Adrenal gland (tissue), 9 donors: ENCODE measurements at regions not wholly inside any gene's neighbourhood (a gene's known extent, or its start where the extent isn't known, plus 50 kb on each side); places are given as distances from the start of the nearest gene placed in this dataset.

Experiments used
- DNase-seq, 7 donors: peaks; one replicate each; pipeline ENCODE4 v3.0.0-alpha.2; 2019 to 2020
- H3K27ac ChIP-seq, 5 donors: fragments of 200-600 bp; sonication (generic) in 4 of 5; 1 replicate in 3 of 5; 2 replicates in 2 of 5; pipeline versions ENCODE4 v1.5.1 to v1.8.0; 2016 to 2020; ENCODE audit warnings: mild to moderate bottlenecking in 1 of 5
- H3K27me3 ChIP-seq: fragments of 200-600 bp; 2 replicates; pipeline ENCODE4 v1.8.0; 2021
- H3K36me3 ChIP-seq, 2 donors: fragments of 200-600 bp; replicated peaks in 1 of 2; 1 replicate in 1 of 2; 2 replicates in 1 of 2; pipeline versions ENCODE4 v1.5.1 to v1.8.0; 2018 to 2022
- H3K4me1 ChIP-seq, 2 donors: fragments of 200-600 bp; replicated peaks in 1 of 2; 1 replicate in 1 of 2; 2 replicates in 1 of 2; pipeline versions ENCODE4 v1.5.1 to v1.8.0; 2018 to 2021
- H3K4me3 ChIP-seq, 4 donors: fragments of 200-600 bp; sonication (generic) in 3 of 4; one replicate each; pipeline ENCODE4 v1.5.1; 2016 to 2018
- H3K9me3 ChIP-seq, 3 donors: fragments of 200-600 bp; sonication (generic) in 1 of 3; replicated peaks in 1 of 3; 1 replicate in 2 of 3; 2 replicates in 1 of 3; pipeline versions ENCODE4 v1.5.1 to v1.8.0; 2016 to 2021
- POLR2A ChIP-seq, 2 donors: fragments of 450-650 bp; IDR thresholded peaks; one replicate each; pipeline ENCODE4 v1.6.1; 2017; ENCODE audit warnings: antibody characterized with exemption in 2 of 2, mild to moderate bottlenecking in 2 of 2, moderate library complexity in 1 of 2
- WGBS, 4 donors: extraction: QIAGEN DNeasy Blood & Tissue Kit in 2 of 4; methylation state at CpG; one replicate each; pipeline versions ENCODE4 v1.1.5 to v1.1.7; 2013 to 2017; 5-methylcytosine and 5-hydroxymethylcytosine counted together
- intact Hi-C, 2 donors: fragments of 100-400 bp; cut with DNase I; formaldehyde crosslinking; loops; one replicate each; pipeline versions ENCODE4 v1.14.1 to v1.15.0; 2022 to 2023
- TF ChIP-seq, protein P1 (sequence below), 6 experiments: fragments of 450-650 bp in 4 of 6; fragments of 200-600 bp in 2 of 6; sonication (generic) in 1 of 6; IDR thresholded peaks; 1 replicate in 5 of 6; 2 replicates in 1 of 6; pipeline versions ENCODE4 v1.5.1 to v1.8.0; 2016 to 2021; ENCODE audit warnings: antibody characterized with exemption in 6 of 6, mild to moderate bottlenecking in 2 of 6, moderate library complexity in 1 of 6
- donor health status: healthy with polysubstance abuse.
- donor health status: Bipolar disorder and iron deficiency.
- donor health status: DM: yes; HTN: yes; CAD: no.
- donor health status: DM: no; HTN: no; CAD: no.
- donor health status: DM: no; HTN: no; CAD: no.

DNA sequence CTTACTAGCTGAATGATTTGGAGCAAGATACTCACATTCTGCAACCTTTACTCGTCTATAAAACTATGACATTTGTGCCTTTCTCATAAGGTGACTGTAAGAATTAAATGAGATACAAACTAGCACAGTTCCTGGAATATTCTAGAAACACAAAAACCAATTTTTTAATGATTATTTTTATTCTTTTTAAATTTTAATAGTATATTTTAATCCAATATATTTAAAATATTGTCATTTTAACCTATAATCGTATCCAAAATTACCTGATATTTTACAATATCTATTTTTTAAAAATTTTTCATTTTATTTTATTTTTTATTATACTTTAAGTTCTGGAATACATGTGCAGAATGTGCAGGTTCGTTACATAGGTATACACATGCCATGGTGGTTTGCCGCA is 238.1 kb downstream of the OLFM4 start:
- Histone ChIP-seq H3K27me3 (no peaks in the 10 kb centered on the region), H3K27ac (no peak overlapping the region), H3K4me1 (no peaks in the 10 kb centered on the region), H3K4me3 (no peak overlapping the region), H3K36me3 (no peaks in the 10 kb centered on the region), H3K9me3 (no peaks in the 10 kb centered on the region)
- no peak for TF ChIP-seq POLR2A (IDR thresholded peaks at IDR 0.05)
- TF ChIP-seq, protein P1, sequence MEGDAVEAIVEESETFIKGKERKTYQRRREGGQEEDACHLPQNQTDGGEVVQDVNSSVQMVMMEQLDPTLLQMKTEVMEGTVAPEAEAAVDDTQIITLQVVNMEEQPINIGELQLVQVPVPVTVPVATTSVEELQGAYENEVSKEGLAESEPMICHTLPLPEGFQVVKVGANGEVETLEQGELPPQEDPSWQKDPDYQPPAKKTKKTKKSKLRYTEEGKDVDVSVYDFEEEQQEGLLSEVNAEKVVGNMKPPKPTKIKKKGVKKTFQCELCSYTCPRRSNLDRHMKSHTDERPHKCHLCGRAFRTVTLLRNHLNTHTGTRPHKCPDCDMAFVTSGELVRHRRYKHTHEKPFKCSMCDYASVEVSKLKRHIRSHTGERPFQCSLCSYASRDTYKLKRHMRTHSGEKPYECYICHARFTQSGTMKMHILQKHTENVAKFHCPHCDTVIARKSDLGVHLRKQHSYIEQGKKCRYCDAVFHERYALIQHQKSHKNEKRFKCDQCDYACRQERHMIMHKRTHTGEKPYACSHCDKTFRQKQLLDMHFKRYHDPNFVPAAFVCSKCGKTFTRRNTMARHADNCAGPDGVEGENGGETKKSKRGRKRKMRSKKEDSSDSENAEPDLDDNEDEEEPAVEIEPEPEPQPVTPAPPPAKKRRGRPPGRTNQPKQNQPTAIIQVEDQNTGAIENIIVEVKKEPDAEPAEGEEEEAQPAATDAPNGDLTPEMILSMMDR (IDR thresholded peaks at IDR 0.05) = no peak
- intact Hi-C loops = no loop called here
- 66 to 72% (median 69%) methylated on average over 4 of the region's 4 CpGs for WGBS, 4 donors
- DNase-seq = no peak

DNA sequence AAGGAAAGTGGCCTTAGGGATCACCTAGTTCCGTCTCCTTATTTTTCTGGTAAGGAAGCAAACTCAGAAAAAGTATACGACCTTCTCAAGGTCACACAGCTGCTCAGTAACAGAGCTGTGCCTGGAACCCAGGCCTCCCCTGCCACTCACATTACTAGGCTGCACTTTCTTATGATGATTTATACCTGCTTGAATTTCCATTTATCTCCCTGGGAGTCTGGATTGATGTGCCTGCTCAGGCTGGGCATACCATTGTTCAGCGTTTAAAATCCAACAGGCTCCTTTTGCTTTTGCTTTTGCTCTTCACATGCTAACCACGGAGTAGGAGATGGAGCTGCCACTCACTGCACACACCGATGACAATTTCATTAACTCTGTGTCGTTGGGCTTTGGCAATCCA is 241.0 kb downstream of the OLFM4 start:
- Histone ChIP-seq H3K4me1 (no peaks in the 10 kb centered on the region), H3K27me3 (no peaks in the 10 kb centered on the region), H3K9me3 (no peaks in the 10 kb centered on the region), H3K27ac (no peak overlapping the region), H3K36me3 (no peaks in the 10 kb centered on the region), H3K4me3 (no peak overlapping the region)
- WGBS, 4 donors = 46 to 63% (median 57%) methylated on average over 6 of the region's 6 CpGs
- no peak for TF ChIP-seq POLR2A (IDR thresholded peaks at IDR 0.05)
- TF ChIP-seq, protein P1 (IDR thresholded peaks at IDR 0.05) = no peak
- intact Hi-C loops = no loop called here
- DNase-seq = no peak

DNA sequence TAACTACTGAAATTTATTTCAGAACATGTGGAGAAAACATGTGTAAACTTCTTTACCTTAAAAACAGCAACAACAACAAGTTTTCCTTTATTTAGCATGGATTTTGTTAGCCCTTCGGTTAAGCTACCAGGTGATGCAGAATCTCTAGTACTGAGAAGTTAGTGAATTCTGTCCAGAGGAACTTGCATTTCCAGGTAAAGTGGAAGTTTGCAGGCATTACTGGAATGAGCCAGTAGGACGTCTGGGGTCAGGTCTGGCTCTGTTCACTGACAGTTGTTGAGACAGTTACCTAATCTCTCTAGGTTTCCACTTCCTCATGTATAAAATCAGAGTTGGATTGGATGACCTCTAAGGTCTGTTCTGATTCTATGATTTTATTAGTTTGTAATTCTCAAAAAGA is 244.3 kb downstream of the OLFM4 start:
- intact Hi-C loops = no loop called here
- TF ChIP-seq POLR2A (IDR thresholded peaks at IDR 0.05) = no peak
- TF ChIP-seq, protein P1 (IDR thresholded peaks at IDR 0.05) = no peak
- H3K9me3 ChIP-seq = no peaks in the 10 kb centered on the region
- H3K4me1 ChIP-seq = no peaks in the 10 kb centered on the region
- no peak for DNase-seq
- H3K27me3 ChIP-seq = no peaks in the 10 kb centered on the region
- no peak overlapping the region for H3K27ac ChIP-seq
- H3K36me3 ChIP-seq = no peaks in the 10 kb centered on the region
- 48 to 59% (median 51%) methylated on average over 2 of the region's 2 CpGs for WGBS, 4 donors
- H3K4me3 ChIP-seq = no peak overlapping the region

DNA sequence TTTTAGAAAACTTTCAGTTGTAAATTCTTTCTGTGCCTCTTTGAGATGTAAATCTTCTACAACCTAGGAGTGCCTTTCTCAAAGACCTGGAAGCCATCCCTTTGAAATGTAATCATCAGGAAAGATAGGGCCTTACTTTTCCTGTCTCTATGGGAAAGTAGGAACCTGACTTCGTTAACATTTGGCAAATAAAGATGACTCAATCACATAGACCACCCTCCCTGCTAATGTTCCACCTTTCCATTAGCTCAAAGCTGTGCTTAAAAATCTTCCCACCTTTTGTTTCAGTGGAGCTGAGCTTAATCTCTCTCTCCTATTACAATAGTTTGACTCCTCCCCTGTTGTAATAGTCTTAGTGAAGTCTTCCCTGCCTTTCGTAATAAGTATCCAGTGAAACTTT is 247.7 kb downstream of the OLFM4 start:
- Histone ChIP-seq H3K27me3 (no peaks in the 10 kb centered on the region), H3K4me3 (no peak overlapping the region), H3K27ac (no peak overlapping the region), H3K4me1 (no peaks in the 10 kb centered on the region), H3K9me3 (no peaks in the 10 kb centered on the region), H3K36me3 (no peaks in the 10 kb centered on the region)
- WGBS, 4 donors = 26 to 35% (median 31%) methylated on average over 2 of the region's 2 CpGs
- intact Hi-C loops = no loop called here
- TF ChIP-seq, protein P1 (IDR thresholded peaks at IDR 0.05) = no peak
- TF ChIP-seq POLR2A (IDR thresholded peaks at IDR 0.05) = no peak
- DNase-seq = no peak
